HG02973 (cell line): ENCODE measurements at regions not wholly inside any gene's neighbourhood (a gene's known extent, or its start where the extent isn't known, plus 50 kb on each side); places are given as distances from the start of the nearest gene placed in this dataset.
A peak's percentile ranks its signal among the peaks of the same experiment; 100 is the strongest.
"Not testable (repeated sequence)": the region's sequence is repeated elsewhere in the genome, so short reads cannot be mapped to it uniquely, and the experiment has no call there.

Source experiments
- ATAC-seq: cut with Tn5 transposase; IDR thresholded peaks from one replicate; pipeline ENCODE4 v1.9.1; 2021; ENCODE audit warnings: moderate library complexity; ENCODE audit not compliant: unreplicated experiment

DNA sequence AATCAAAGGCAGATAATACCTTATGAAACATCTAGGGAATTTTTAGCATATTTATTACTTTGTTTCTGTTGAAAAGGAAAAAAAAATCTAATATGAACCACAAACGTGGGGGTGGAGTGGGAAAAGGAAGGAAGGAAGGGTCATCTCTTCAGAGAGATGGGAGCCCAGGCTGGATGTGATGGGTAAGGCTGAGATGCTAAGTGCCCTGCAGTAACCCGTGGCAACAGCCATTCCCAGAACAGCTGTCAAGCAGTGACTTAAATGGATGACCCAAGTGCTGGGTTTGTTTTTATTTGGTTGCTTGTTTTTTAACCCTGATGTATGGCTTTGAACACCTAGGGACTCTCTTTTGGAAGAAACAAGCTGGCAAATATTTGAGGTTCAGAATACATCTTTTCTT is 50.7 kb upstream of the KLF7 start:
- ATAC-seq = no peak

- ATAC-seq = no peak
Measured at GRCh38 chr2:207217442-207217841, 51.7 kb upstream of the KLF7 start.

- ATAC-seq = no peak
Measured at GRCh38 chr2:207219081-207219630, 53.4 kb upstream of the KLF7 start.

DNA sequence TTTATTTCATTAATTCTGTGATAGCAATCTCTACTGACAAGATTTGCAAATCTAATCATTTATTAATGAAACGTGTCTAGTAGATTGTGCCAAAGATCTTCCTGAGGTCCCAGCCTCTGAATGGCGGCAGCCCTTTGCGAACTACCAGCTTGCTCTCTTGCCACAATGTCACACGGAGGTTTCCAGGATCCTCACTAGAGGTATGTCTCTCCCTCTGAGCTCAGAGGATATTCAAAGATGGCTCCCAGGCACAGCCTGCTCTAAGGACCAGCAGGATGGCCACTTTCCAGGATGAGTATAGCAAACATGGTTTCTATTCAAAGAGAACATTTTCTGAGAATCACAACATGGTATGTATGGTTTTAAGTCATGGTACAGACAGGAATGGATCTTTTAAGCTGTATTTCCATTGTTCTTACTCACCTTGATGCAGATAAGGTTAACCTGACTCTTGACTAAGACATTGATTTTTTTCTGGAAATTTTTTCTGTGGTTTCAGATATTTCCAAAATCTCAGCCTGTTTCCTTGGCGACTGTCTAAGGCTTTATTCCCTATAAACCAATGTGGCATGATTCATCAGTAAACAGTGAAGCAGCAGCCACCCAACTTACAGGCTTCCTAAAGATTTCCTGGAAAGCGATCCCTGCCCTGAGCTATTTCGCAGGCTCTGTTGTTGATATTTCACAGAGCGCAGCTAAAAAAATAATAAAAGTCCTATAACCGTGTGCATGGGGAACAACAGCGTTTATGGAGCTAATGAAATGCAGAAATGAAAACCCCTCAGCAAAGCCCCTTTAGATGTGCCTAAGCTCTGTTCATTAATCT is 54.1 kb upstream of the KLF7 start:
- no peak for ATAC-seq

DNA sequence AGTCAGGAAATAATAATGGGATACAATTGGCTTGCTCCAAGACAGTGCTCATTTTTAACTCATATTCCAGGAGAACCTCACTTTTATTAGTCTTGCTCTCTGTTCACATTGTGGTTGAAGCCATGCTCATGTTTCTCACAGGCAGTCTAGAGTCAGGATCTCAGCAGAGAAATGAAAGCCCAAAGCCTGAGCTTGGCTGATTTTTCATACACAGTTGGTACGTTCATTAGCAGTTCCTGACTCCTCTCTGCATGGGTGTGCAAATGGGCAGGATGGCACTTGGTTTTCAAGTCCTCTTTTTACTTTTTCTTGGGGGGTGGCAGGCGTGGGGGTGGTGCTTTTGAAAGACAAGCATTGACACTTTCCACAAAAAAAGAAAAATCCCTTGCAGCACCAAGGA is 56.0 kb upstream of the KLF7 start:
- ATAC-seq = no peak

- peak; percentile 87 for ATAC-seq
Measured at GRCh38 chr2:207223051-207223450, 57.3 kb upstream of the KLF7 start.

DNA sequence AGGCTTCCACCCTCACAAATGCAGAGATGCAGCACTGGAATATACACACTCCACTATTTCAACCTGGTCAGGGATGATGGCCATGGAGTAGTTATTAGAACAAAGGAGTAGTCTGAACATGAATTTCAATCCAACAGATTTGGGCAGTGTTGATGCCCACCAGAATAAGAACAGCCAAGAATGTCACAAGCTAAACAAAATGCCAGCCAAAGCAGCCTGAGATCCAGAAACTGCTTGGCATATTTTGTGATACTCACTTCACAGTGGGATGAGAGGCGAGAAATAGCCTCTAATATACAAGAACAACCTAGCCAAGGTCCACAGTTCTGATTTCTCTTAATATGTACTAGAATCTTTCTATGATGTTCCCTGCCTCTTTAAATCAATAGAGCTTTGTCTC is 58.6 kb upstream of the KLF7 start:
- ATAC-seq = no peak

- no peak for ATAC-seq
Measured at GRCh38 chr2:207224791-207225482, 59.2 kb upstream of the KLF7 start.

- no peak for ATAC-seq
Measured at GRCh38 chr2:207225773-207226172, 60.0 kb upstream of the KLF7 start.

GRCh38 chr2:207226243-207226642 is 60.5 kb upstream of the KLF7 start:
- ATAC-seq = no peak

DNA sequence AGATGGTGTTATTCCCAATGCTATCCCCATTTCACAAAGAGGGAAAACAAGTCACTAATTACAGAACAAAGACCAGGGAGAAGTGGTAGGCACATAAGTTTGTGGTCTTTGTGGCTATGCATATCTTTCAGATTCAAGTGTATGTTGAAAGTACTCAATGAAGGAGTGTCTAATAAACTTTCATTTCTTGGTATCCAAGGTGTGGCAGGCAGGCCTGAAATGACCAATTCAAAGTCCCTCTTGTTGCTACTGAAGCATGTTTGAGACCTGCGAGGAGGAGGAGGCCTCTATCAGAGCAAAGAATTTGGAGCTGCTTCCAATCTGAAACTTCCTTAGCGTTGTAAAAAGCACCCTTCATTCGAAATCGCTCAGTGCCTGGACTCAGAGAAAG is 60.9 kb upstream of the KLF7 start:
- no peak for ATAC-seq

- no peak for ATAC-seq
Measured at GRCh38 chr2:207227062-207227748, 61.5 kb upstream of the KLF7 start.

GRCh38 chr2:207227749-207228145 is 62.0 kb upstream of the KLF7 start:
- ATAC-seq = no peak

- no peak for ATAC-seq
Measured at GRCh38 chr2:207228402-207228801, 62.7 kb upstream of the KLF7 start.

DNA sequence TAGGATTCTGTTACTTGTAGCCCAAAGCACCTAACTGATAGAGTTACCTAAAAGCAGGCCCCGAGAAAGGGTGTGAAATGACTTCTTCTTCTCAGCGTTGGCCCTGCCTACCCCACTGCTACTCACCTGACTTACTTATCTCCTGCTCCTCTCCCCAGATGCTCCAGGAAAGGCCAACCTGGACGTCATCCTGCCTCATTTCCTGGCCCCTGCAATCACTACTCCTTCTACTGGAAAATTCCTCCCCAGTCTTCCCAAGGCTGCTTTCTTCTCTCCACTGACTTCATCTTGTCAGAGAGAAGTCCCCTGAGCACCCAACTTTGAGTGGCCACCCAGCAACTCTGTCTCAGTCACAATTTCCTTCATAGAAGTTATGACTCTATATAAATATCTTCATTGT is 63.4 kb upstream of the KLF7 start:
- ATAC-seq = no peak

DNA sequence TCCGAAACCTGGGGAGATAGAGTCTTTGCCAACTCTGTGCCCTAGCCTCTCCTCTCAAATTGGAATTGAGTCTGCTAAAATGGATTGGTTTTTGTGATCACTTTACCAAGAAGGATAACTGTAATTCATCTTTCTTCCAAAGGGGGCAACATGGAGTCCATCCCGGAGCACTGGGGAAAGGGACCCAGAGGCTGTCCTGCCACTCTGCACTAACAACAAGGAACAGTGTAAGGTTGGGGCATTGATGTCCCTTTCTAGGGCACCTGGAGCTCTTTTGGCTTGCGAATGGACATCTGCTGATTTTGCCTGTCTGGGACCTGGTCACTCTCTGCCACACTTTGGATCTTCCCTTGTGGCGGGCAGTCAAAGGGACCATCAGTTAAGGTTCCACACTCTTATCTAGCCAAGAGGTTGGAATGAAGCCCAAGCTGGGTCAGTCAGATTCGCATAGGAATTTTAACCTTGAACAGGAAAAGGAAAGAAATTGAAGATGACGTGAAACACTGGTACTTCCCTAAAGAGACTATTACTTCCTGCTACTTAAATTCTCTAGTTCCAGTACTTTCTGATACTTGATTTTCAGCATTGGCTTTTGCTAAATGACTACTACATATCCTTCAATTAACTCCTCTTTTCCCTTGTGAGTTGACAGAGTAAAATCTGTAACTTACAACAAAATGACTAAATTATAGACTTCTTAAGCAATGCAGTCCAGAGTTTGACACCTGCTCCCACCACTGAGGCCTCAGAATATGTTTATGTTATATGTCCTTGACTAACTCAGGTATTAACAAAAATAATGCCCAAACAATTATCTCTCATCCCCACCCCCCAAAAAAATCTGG is 64.7 kb upstream of the KLF7 start:
- ATAC-seq = no peak

GRCh38 chr2:207231106-207231865 is 65.5 kb upstream of the KLF7 start:
- no peak for ATAC-seq

DNA sequence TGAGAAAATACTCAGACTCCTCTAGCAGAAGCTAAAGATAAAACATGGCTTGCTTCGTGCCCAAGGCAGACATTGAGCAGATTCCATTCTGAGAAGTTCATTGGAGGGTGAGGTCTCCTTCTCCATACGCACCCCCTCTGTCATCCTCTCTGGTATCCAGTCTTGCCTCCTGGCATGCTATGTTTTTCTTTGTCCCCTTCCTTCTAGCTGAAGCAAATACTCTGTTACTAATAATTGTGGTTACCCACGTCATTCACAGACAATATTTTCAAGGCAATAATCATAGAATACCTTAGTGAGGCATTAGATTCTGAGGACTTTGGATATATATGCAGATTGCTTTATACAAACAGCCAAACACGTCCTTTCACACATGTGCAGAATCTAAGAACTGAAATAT is 66.2 kb upstream of the KLF7 start:
- no peak for ATAC-seq

- not testable (repeated sequence) for ATAC-seq
Measured at GRCh38 chr2:207233141-207233540, 67.4 kb upstream of the KLF7 start.

GRCh38 chr2:207233731-207234130 is 68.0 kb upstream of the KLF7 start:
- no peak for ATAC-seq
